HepG2 (cell line): ENCODE measurements at regions not wholly inside any gene's neighbourhood (a gene's known extent, or its start where the extent isn't known, plus 50 kb on each side); places are given as distances from the start of the nearest gene placed in this dataset.

ENCODE experiments used
- ATAC-seq: fragments of 200-7000 bp; cut with Tn5 transposase; 3 replicates; pipeline ENCODE4 v1.9.1; 2020; ENCODE audit warnings: mild to moderate bottlenecking, moderate library complexity
- BruUV-seq: library from RNA; stranded (reverse); fragments of 400-500 nt; replicated peaks from 2 replicates; lab custom pipeline; 2021; lab: Mats Ljungman, UMichigan
- CTCF ChIA-PET: fragments of 300-600 bp; formaldehyde crosslinking; extraction: SDS; loops from one replicate; lab custom pipeline; 2021; ENCODE audit warnings: low total read pairs, inconsistent platforms, low intra/inter-chr PET ratio; lab: Yijun Ruan, JAX
- POLR2A ChIA-PET: fragments of 350-600 bp; sonication (Branson Sonifier 250); formaldehyde crosslinking; loops from one replicate; lab custom pipeline; 2020; ENCODE audit warnings: antibody characterized with exemption, inconsistent platforms; lab: Yijun Ruan, JAX
- DNase-seq: peaks from one replicate; pipeline ENCODE4 v3.0.0-alpha.2; 2015; ENCODE audit warnings: low spot score
- FAIRE-seq: peaks from 3 replicates; lab custom pipeline; 2011; peaks lifted over from hg19 to GRCh38; lab: Jason Lieb, UNC
- H2AFZ ChIP-seq: one replicate; pipeline ENCODE4 v1.6.1; 2011; ENCODE audit warnings: low read length, inconsistent platforms
- H3K27ac ChIP-seq: fragments of 300-600 bp; 3 replicates; pipeline ENCODE4 v1.8.0; 2011; ENCODE audit warnings: mixed run types, mild to moderate bottlenecking, mixed read lengths, low read length, inconsistent platforms; ENCODE audit not compliant: insufficient read depth; ENCODE audit errors: extremely low read length
- H3K27me3 ChIP-seq, 2 experiments: fragments of 200-600 bp in 1 of 2; 2 replicates in 1 of 2; 3 replicates in 1 of 2; pipeline versions ENCODE4 v1.6.0 to v1.8.0; 2011; ENCODE audit warnings: low read length in 2 of 2, mild to moderate bottlenecking in 2 of 2, moderate library complexity in 2 of 2, inconsistent platforms in 1 of 2; ENCODE audit not compliant: insufficient read depth in 2 of 2, control insufficient read depth in 1 of 2
- H3K36me3 ChIP-seq, 2 experiments: fragments of 200-600 bp in 1 of 2; replicated peaks in 1 of 2; 2 replicates in 1 of 2; 3 replicates in 1 of 2; pipeline versions ENCODE4 v1.5.1 to v1.8.0; 2011; ENCODE audit warnings: low read length in 2 of 2, inconsistent platforms in 1 of 2; ENCODE audit not compliant: insufficient read depth in 2 of 2, control insufficient read depth in 1 of 2
- H3K4me1 ChIP-seq: 2 replicates; pipeline ENCODE4 v1.5.1; 2012; ENCODE audit warnings: low read length, inconsistent platforms; ENCODE audit not compliant: insufficient read depth
- H3K4me2 ChIP-seq: 2 replicates; pipeline ENCODE4 v1.6.0; 2011; ENCODE audit warnings: low read depth, low read length, inconsistent platforms
- H3K4me3 ChIP-seq, 3 experiments: fragments of 200-600 bp in 1 of 3; sonication (generic), shearing (Covaris generic) in 1 of 3; replicated peaks in 1 of 3; 2 replicates each; pipeline ENCODE4 v1.5.1; 2011 to 2016; ENCODE audit warnings: low read length in 3 of 3, inconsistent platforms in 2 of 3, low read depth in 2 of 3, mild to moderate bottlenecking in 2 of 3, control low read depth in 1 of 3, mixed read lengths in 1 of 3; ENCODE audit not compliant: insufficient read depth in 1 of 3
- H3K79me2 ChIP-seq: one replicate; pipeline ENCODE4 v1.6.1; 2011; ENCODE audit warnings: low read length, inconsistent platforms; ENCODE audit not compliant: insufficient read depth
- H3K9ac ChIP-seq: 2 replicates; pipeline ENCODE4 v1.6.0; 2011; ENCODE audit warnings: mild to moderate bottlenecking, low read depth, low read length, inconsistent platforms; ENCODE audit not compliant: insufficient read depth
- H3K9me3 ChIP-seq: 2 replicates; pipeline ENCODE4 v1.5.1; 2012; ENCODE audit warnings: mild to moderate bottlenecking, low read length
- H4K20me1 ChIP-seq: 2 replicates; pipeline ENCODE4 v1.6.0; 2011; ENCODE audit warnings: inconsistent platforms, mild to moderate bottlenecking, low read length, moderate library complexity; ENCODE audit not compliant: insufficient read depth
- SALL2 ChIP-seq: sonication (generic); formaldehyde crosslinking; IDR thresholded peaks from 2 replicates; pipeline ENCODE4 v1.8.1; 2023; ENCODE audit warnings: mild to moderate bottlenecking, missing genetic modification reagents, inconsistent platforms
- SMARCE1 ChIP-seq: fragments of 450-650 bp; IDR thresholded peaks from 2 replicates; pipeline ENCODE4 v1.6.1; 2017; ENCODE audit warnings: borderline replicate concordance
- SNAPC2 ChIP-seq: sonication (generic); formaldehyde crosslinking; IDR thresholded peaks from 2 replicates; pipeline ENCODE4 v1.8.1; 2022; ENCODE audit warnings: mild to moderate bottlenecking, missing genetic modification reagents
- SOX5 ChIP-seq: IDR thresholded peaks from 2 replicates; pipeline ENCODE4 v1.6.1; 2016; ENCODE audit warnings: borderline replicate concordance
- SP5 ChIP-seq: IDR thresholded peaks from 2 replicates; pipeline ENCODE4 v1.6.1; 2016; ENCODE audit warnings: low read depth, borderline replicate concordance
- SRF ChIP-seq: IDR thresholded peaks from 2 replicates; pipeline ENCODE4 v1.6.1; 2011; ENCODE audit warnings: mild to moderate bottlenecking, low read depth, low read length, moderate library complexity
- TMF1 ChIP-seq: sonication (generic); formaldehyde crosslinking; IDR thresholded peaks from 2 replicates; pipeline ENCODE4 v1.8.1; 2022; ENCODE audit warnings: low read depth, missing genetic modification reagents
- ZC3H4 ChIP-seq: sonication (generic); formaldehyde crosslinking; IDR thresholded peaks from 2 replicates; pipeline ENCODE4 v1.4.0; 2020; ENCODE audit warnings: missing genetic modification reagents, borderline replicate concordance
- ZNF326 ChIP-seq: sonication (generic); formaldehyde crosslinking; IDR thresholded peaks from 2 replicates; pipeline ENCODE4 v1.4.0; 2020; ENCODE audit warnings: missing genetic modification reagents, borderline replicate concordance
- ZNF549 ChIP-seq: sonication (generic); formaldehyde crosslinking; IDR thresholded peaks from 2 replicates; pipeline ENCODE4 v1.5.0; 2020; ENCODE audit warnings: missing genetic modification reagents
- ZNF724P ChIP-seq: sonication (generic); formaldehyde crosslinking; IDR thresholded peaks from 2 replicates; pipeline ENCODE4 v1.8.0; 2022; ENCODE audit warnings: missing genetic modification reagents, borderline replicate concordance
- WGBS: methylation state at CpG from one replicate; pipeline ENCODE4 v1.1.6; 2017; ENCODE audit warnings: low lambda C conversion rate; 5-methylcytosine and 5-hydroxymethylcytosine counted together
- in situ Hi-C: cut with HindIII; loops from 2 replicates; pipeline ENCODE4 v1.10.0; 2017; ENCODE audit warnings: low pct_unique_long_range_greater_than_20kb; ENCODE audit not compliant: extremely low pct_ligation_motif_present
- intact Hi-C: fragments of 100-400 bp; cut with micrococcal nuclease; formaldehyde crosslinking; loops from one replicate; pipeline ENCODE4 v1.10.0; 2022; ENCODE audit not compliant: unreplicated experiment
- TF ChIP-seq, protein P1 (sequence below): sonication (generic); formaldehyde crosslinking; IDR thresholded peaks from 2 replicates; pipeline ENCODE4 v1.5.0; 2020; ENCODE audit warnings: missing genetic modification reagents, mild to moderate bottlenecking, borderline replicate concordance
- TF ChIP-seq, protein P2 (sequence below): sonication (generic); formaldehyde crosslinking; IDR thresholded peaks from 2 replicates; pipeline ENCODE4 v1.5.1; 2020; ENCODE audit warnings: missing genetic modification reagents, mild to moderate bottlenecking, borderline replicate concordance
- TF ChIP-seq, protein P3 (sequence below): sonication (generic); formaldehyde crosslinking; IDR thresholded peaks from 2 replicates; pipeline ENCODE4 v1.4.0; 2020; ENCODE audit warnings: missing genetic modification reagents

DNA sequence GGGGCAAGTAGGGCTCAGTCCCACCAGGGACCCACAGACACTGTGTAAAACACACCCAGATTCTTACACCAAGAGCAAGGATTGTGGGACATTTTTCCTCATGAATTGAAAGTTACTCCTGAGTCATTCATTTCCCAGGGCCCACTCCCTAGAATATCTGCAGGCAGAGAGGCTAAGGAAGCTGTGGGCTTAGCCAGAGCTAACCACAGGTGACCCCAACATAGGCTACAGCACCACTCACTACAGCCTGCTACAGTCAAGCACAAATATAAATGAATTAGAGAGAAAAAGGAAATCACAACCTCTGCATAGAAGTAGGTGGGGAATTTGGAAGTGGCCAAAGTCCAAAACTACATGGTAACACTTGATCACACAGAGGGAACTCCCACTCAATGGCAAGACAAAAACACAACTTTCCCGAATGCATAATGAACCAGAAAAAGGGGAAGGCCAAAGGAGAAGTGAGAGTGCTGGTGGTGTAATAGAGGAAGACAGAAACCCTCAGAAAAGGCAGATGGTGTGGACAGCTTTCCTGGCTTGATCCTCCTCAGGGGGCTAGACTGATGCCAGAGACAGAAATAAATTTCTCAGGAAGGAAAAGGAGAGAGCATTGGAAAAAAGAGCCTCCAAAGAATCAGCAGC lies 812.6 kb upstream of the AMELY start:
- DNase-seq (no peak), FAIRE-seq (no peak), ATAC-seq (no peak)
- ChIA-PET POLR2A (no interaction called here), CTCF (no interaction called here)
- Histone ChIP-seq H3K4me3 (no peak overlapping the region), H4K20me1 (no peaks in the 10 kb centered on the region), H3K4me1 (no peaks in the 10 kb centered on the region), H3K4me2 (no peak overlapping the region), H3K9me3 (no peaks in the 10 kb centered on the region), H3K27ac (no peak overlapping the region), H2AFZ (no peak overlapping the region), H3K27me3 (no peaks in the 10 kb centered on the region), H3K79me2 (no peaks in the 10 kb centered on the region), H3K36me3 (no peaks in the 10 kb centered on the region), H3K9ac (no peak overlapping the region)
- WGBS, result 0% methylated on average over 1 of the region's 1 CpG
- intact Hi-C loops (no loop called here), in situ Hi-C loops (no loop called here)
- no TSS peak for BruUV-seq
- TF ChIP-seq SP5 (CRISPR knock-in tag) (no peak), ZNF326 (CRISPR knock-in tag) (no peak), TMF1 (no peak), ZC3H4 (no peak), SALL2 (CRISPR knock-in tag) (no peak), ZNF549 (CRISPR knock-in tag) (no peak), SRF (no peak), ZNF724P (CRISPR knock-in tag) (no peak), SMARCE1 (no peak), SOX5 (CRISPR knock-in tag) (no peak), SNAPC2 (no peak)
- TF ChIP-seq, protein P1, sequence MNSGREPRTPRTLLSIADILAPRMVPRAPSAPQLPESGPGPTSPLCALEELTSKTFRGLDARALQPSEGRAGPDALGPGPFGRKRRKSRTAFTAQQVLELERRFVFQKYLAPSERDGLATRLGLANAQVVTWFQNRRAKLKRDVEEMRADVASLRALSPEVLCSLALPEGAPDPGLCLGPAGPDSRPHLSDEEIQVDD (CRISPR knock-in tag), result no peak
- TF ChIP-seq, protein P2, sequence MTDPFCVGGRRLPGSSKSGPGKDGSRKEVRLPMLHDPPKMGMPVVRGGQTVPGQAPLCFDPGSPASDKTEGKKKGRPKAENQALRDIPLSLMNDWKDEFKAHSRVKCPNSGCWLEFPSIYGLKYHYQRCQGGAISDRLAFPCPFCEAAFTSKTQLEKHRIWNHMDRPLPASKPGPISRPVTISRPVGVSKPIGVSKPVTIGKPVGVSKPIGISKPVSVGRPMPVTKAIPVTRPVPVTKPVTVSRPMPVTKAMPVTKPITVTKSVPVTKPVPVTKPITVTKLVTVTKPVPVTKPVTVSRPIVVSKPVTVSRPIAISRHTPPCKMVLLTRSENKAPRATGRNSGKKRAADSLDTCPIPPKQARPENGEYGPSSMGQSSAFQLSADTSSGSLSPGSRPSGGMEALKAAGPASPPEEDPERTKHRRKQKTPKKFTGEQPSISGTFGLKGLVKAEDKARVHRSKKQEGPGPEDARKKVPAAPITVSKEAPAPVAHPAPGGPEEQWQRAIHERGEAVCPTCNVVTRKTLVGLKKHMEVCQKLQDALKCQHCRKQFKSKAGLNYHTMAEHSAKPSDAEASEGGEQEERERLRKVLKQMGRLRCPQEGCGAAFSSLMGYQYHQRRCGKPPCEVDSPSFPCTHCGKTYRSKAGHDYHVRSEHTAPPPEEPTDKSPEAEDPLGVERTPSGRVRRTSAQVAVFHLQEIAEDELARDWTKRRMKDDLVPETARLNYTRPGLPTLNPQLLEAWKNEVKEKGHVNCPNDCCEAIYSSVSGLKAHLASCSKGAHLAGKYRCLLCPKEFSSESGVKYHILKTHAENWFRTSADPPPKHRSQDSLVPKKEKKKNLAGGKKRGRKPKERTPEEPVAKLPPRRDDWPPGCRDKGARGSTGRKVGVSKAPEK (CRISPR knock-in tag), result no peak
- TF ChIP-seq, protein P3, sequence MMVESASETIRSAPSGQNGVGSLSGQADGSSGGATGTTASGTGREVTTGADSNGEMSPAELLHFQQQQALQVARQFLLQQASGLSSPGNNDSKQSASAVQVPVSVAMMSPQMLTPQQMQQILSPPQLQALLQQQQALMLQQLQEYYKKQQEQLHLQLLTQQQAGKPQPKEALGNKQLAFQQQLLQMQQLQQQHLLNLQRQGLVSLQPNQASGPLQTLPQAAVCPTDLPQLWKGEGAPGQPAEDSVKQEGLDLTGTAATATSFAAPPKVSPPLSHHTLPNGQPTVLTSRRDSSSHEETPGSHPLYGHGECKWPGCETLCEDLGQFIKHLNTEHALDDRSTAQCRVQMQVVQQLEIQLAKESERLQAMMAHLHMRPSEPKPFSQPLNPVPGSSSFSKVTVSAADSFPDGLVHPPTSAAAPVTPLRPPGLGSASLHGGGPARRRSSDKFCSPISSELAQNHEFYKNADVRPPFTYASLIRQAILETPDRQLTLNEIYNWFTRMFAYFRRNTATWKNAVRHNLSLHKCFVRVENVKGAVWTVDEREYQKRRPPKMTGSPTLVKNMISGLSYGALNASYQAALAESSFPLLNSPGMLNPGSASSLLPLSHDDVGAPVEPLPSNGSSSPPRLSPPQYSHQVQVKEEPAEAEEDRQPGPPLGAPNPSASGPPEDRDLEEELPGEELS, result no peak
